OCI-LY3 (cell line): ENCODE measurements at regions not wholly inside any gene's neighbourhood (a gene's known extent, or its start where the extent isn't known, plus 50 kb on each side); places are given as distances from the start of the nearest gene placed in this dataset.

Experiments
- CTCF ChIP-seq: fragments of 200-600, 300-600 bp; sonication (generic); IDR thresholded peaks from 2 replicates; pipeline ENCODE4 v1.5.1; 2014; ENCODE audit warnings: antibody characterized with exemption, low read length, low read depth
- EZH2phosphoT487 ChIP-seq: fragments of 200-600 bp; shearing (Covaris generic); IDR thresholded peaks from 2 replicates; pipeline ENCODE4 v1.6.1; 2018; ENCODE audit warnings: antibody characterized with exemption, mixed run types, low read depth

DNA sequence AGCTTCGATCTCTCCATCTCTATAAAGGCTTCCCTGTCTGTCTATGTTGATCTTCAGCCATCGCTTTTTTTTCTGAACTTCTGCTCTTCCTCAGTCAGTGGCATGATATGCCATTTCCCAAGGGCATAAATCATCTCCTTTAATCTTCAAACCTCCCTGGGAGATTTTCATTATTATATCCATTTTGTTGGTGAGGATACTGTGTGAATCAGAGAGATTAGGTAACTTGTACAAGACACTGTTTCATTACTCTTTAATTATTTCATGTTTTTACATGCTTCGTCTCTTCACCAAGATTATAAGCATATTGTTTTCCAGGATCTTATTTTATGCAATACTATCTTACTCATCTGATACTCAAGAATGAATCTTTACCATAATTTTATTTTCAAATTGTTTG is 124.8 kb upstream of the ATP11B start:
- TF ChIP-seq CTCF = no peak
- no peak for TF ChIP-seq EZH2phosphoT487
